Activated CD4-positive, alpha-beta T cell treated with anti-CD3 and anti-CD28 coated beads for 36 hours (primary cell): ENCODE measurements at regions not wholly inside any gene's neighbourhood (a gene's known extent, or its start where the extent isn't known, plus 50 kb on each side); places are given as distances from the start of the nearest gene placed in this dataset.

Experiments used
- ATAC-seq: fragments of 200-7000 bp; cut with Tn5 transposase; one replicate; pipeline ENCODE4 v1.10.0; 2021; ENCODE audit warnings: mild to moderate bottlenecking, moderate library complexity
- CTCF ChIA-PET: fragments of 350-600 bp; sonication (Branson Sonifier 250); formaldehyde crosslinking; loops from one replicate; lab custom pipeline; 2021; ENCODE audit warnings: antibody characterized with exemption; lab: Charles Lee
- POLR2A ChIA-PET: fragments of 350-600 bp; sonication (Branson Sonifier 250); formaldehyde crosslinking; loops from one replicate; lab custom pipeline; 2021; ENCODE audit warnings: antibody characterized with exemption, inconsistent platforms; lab: Charles Lee
- DNase-seq: peaks from one replicate; pipeline ENCODE4 v3.0.0-alpha.2; 2020
- H3K27ac Mint-ChIP-seq: one replicate; pipeline ENCODE4 v1.8.0; 2021; ENCODE audit warnings: mixed read lengths
- H3K27me3 Mint-ChIP-seq: one replicate; pipeline ENCODE4 v1.8.0; 2021; ENCODE audit warnings: mixed read lengths
- H3K36me3 Mint-ChIP-seq: one replicate; pipeline ENCODE4 v1.8.0; 2021; ENCODE audit warnings: low read depth, mixed read lengths
- H3K4me1 Mint-ChIP-seq: one replicate; pipeline ENCODE4 v1.8.0; 2021; ENCODE audit warnings: mixed read lengths
- H3K4me3 Mint-ChIP-seq: one replicate; pipeline ENCODE4 v1.8.0; 2021; ENCODE audit warnings: mild to moderate bottlenecking, moderate library complexity, mixed read lengths
- H3K9me3 Mint-ChIP-seq: one replicate; pipeline ENCODE4 v1.8.0; 2021; ENCODE audit warnings: low read depth, mixed read lengths
- intact Hi-C, 2 experiments: fragments of 100-400 bp; cut with DNase I in 1 of 2; cut with micrococcal nuclease in 1 of 2; formaldehyde crosslinking; loops; one replicate each; pipeline versions ENCODE4 v1.14.2 to v1.15.1; 2022 to 2024; cut with DNase I, micrococcal nuclease

DNA sequence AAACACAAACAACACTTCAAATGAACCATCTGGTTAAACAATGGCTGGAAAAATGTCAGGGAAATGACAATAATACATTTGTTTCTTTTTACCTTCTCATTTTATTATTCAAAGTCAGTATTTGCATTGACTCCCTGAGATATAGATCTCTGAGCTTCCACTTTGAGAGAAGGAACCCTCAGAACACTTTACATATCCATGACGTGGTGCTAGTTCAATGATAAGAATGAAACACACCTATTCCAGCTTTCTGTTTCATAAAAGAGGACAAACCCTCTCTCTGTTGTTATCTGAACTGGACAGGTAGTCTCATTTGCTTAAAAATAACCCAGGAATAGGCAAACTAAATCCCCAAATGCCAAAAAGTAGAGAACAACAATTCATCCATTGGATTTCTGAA, 65.3 kb upstream of the CCSER1 start:
- ChIA-PET CTCF (no interaction called here), POLR2A (no interaction called here)
- no peaks in the 10 kb centered on the region for H3K9me3 Mint-ChIP-seq
- DNase-seq (no peak), ATAC-seq (no peak)
- H3K4me3 Mint-ChIP-seq: no peak overlapping the region
- no peaks in the 10 kb centered on the region for H3K4me1 Mint-ChIP-seq
- H3K36me3 Mint-ChIP-seq: no peaks in the 10 kb centered on the region
- intact Hi-C loops: no loop called here
- H3K27ac Mint-ChIP-seq: no peak overlapping the region
- H3K27me3 Mint-ChIP-seq: no peaks in the 10 kb centered on the region

DNA sequence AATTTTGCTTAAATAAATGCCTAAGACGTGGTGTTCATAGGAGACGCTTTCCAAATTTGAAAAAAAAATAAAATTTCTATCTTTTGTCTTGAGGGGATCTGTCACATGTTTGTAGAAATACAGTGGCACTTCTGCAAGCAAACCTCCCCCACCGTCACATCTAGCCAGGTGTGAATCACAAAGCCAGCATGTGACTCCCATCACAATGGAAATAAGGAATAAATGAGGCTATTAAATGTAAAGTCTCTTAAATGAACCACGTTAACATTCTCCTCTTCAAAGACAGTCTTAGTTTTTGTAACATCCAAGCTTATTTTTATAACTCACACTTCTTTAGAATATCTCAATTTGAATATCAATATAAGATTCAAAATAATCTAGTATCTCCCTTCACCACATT, 63.0 kb upstream of the CCSER1 start:
- CTCF ChIA-PET: no interaction called here
- POLR2A ChIA-PET: interaction anchor here (0.5 kb wide), 1 partner anchor 1390 kb away, joined by 3 read pairs; no protein-coding TSS in a partner anchor
- Mint-ChIP-seq H3K36me3 (no peaks in the 10 kb centered on the region), H3K4me3 (no peak overlapping the region), H3K27ac (no peak overlapping the region), H3K9me3 (no peaks in the 10 kb centered on the region), H3K4me1 (no peaks in the 10 kb centered on the region), H3K27me3 (peaks cover 3% of the 10 kb centered on the region)
- ATAC-seq (no peak), DNase-seq (no peak)
- intact Hi-C loops: no loop called here

DNA sequence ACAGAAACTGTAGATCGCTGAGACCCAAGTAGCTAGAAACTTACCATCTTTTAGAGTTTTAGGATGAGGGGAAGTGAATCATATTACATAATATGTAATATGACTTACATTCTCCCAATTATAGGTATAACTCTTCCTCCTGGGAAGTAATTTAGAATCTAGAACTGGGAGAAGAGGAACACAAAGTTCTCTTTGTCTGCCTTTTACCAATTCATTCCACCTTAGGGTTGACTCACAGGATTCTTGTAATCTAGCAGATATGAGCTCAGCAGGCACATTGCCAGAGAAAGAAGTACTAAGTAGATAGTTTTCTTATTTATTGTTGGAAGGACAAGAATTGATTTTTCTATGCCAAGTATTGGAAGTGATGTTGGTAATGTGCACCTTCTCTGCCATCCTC, 58.0 kb upstream of the CCSER1 start:
- H3K9me3 Mint-ChIP-seq: no peaks in the 10 kb centered on the region
- no peaks in the 10 kb centered on the region for H3K36me3 Mint-ChIP-seq
- ChIA-PET POLR2A (no interaction called here), CTCF (no interaction called here)
- no peak for DNase-seq
- intact Hi-C loops: no loop called here
- peaks cover 12% of the 10 kb centered on the region for H3K27me3 Mint-ChIP-seq
- H3K4me3 Mint-ChIP-seq: no peak overlapping the region
- H3K27ac Mint-ChIP-seq: no peak overlapping the region
- ATAC-seq: no peak
- no peaks in the 10 kb centered on the region for H3K4me1 Mint-ChIP-seq

GRCh38 chr4:90071289-90072235, 55.6 kb upstream of the CCSER1 start:
- Mint-ChIP-seq H3K9me3 (no peaks in the 10 kb centered on the region), H3K4me1 (no peaks in the 10 kb centered on the region), H3K36me3 (no peaks in the 10 kb centered on the region), H3K4me3 (no peak overlapping the region), H3K27ac (no peak overlapping the region), H3K27me3 (peaks cover 15% of the 10 kb centered on the region)
- intact Hi-C loops: no loop called here
- ChIA-PET CTCF (no interaction called here), POLR2A (no interaction called here)
- ATAC-seq: no peak
- DNase-seq: no peak

DNA sequence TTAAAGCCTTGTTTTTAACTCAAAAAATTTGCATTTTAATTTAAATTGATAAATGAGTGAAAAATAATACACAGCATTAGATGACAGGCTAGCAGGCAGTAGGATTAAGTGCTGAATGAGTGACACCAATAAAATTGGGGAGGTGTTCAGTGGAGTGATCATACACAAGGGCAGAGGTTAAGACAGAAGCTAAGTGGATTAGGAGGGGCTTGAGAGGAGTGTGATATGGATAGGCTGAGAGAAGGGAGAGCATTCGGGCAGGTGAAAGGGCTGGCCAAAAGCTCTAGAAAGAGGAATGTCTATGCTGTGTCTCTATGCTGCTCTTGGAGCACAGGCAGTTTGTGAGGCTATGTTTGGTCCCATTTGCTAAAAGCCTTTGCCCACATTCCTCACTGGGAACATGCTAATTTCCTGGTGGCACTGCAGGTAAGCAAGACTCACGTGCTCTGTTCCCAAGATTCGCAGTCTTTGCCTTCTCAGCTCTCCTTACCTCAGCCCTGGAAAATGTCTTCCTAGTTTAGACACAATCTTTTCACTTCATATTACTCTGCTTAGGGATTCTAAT, 52.8 kb upstream of the CCSER1 start:
- DNase-seq: no peak
- Mint-ChIP-seq H3K4me3 (no peak overlapping the region), H3K4me1 (no peaks in the 10 kb centered on the region), H3K36me3 (no peaks in the 10 kb centered on the region), H3K27ac (no peak overlapping the region), H3K9me3 (no peaks in the 10 kb centered on the region), H3K27me3 (peaks cover 12% of the 10 kb centered on the region)
- intact Hi-C loops: no loop called here
- no peak for ATAC-seq
- POLR2A ChIA-PET: no interaction called here
- CTCF ChIA-PET: interaction anchor here (0.6 kb wide), 1 partner anchor 147 kb away, joined by 3 read pairs; no protein-coding TSS in a partner anchor
